B cell (primary cell): ENCODE measurements at regions not wholly inside any gene's neighbourhood (a gene's known extent, or its start where the extent isn't known, plus 50 kb on each side); places are given as distances from the start of the nearest gene placed in this dataset.

Source experiments
- ATAC-seq: fragments of 200-7000 bp; cut with Tn5 transposase; one replicate; pipeline ENCODE4 v1.10.0; 2021; ENCODE audit warnings: low read depth, mild to moderate bottlenecking, moderate number of reproducible peaks, moderate library complexity
- CTCF ChIA-PET: fragments of 350-600 bp; sonication (Branson Sonifier 250); formaldehyde crosslinking; loops from one replicate; lab custom pipeline; 2021; ENCODE audit warnings: antibody characterized with exemption, inconsistent platforms; lab: Charles Lee
- POLR2A ChIA-PET: fragments of 350-600 bp; sonication (Branson Sonifier 250); formaldehyde crosslinking; loops from one replicate; lab custom pipeline; 2021; ENCODE audit warnings: antibody characterized with exemption; lab: Charles Lee
- DNase-seq: peaks from one replicate; pipeline ENCODE4 v3.0.0; 2013
- H2AFZ ChIP-seq: 2 replicates; pipeline ENCODE4 v1.6.1; 2012; ENCODE audit warnings: mild to moderate bottlenecking, low read depth, low read length; ENCODE audit not compliant: insufficient read depth, poor library complexity, severe bottlenecking
- H3K27ac ChIP-seq, 2 donors: 1 replicate in 1 of 2; 2 replicates in 1 of 2; pipeline ENCODE4 v1.5.1; 2012 to 2013; ENCODE audit warnings: low read length in 2 of 2, mild to moderate bottlenecking in 2 of 2, moderate library complexity in 1 of 2
- H3K27me3 ChIP-seq, 4 experiments: fragments of 200-600 bp in 1 of 4; sonication (generic) in 1 of 4; replicated peaks in 1 of 4; 1 replicate in 2 of 4; 2 replicates in 2 of 4; pipeline versions ENCODE4 v1.6.1 to v1.7.0; 2013 to 2016; ENCODE audit warnings: low read length in 3 of 4, mild to moderate bottlenecking in 2 of 4, mixed read lengths in 1 of 4, moderate library complexity in 1 of 4; ENCODE audit not compliant: insufficient read depth in 4 of 4, control insufficient read depth in 3 of 4; ENCODE audit errors: control extremely low read depth in 1 of 4
- H3K36me3 ChIP-seq, 2 experiments: replicated peaks in 1 of 2; 1 replicate in 1 of 2; 2 replicates in 1 of 2; pipeline versions ENCODE4 v1.6.1 to v1.7.1; 2013; ENCODE audit warnings: low read length in 1 of 2; ENCODE audit not compliant: insufficient read depth in 2 of 2, control insufficient read depth in 1 of 2; ENCODE audit errors: control extremely low read depth in 1 of 2, extremely low read depth in 1 of 2
- H3K4me1 ChIP-seq, 2 donors: fragments of 200-600 bp in 1 of 2; sonication (generic) in 1 of 2; 1 replicate in 1 of 2; 2 replicates in 1 of 2; pipeline versions ENCODE4 v1.5.1 to v1.6.1; 2013 to 2017; ENCODE audit warnings: low read length in 2 of 2; ENCODE audit not compliant: control insufficient read depth in 2 of 2, insufficient read depth in 2 of 2
- H3K4me2 ChIP-seq: replicated peaks from 2 replicates; pipeline ENCODE3; 2012; ENCODE audit warnings: mild to moderate bottlenecking, low read depth, low read length; ENCODE audit not compliant: poor library complexity, severe bottlenecking
- H3K4me3 ChIP-seq, 5 experiments: fragments of 200-600 bp in 1 of 5; sonication (generic) in 1 of 5; 1 replicate in 3 of 5; 2 replicates in 2 of 5; pipeline versions ENCODE4 v1.5.1 to v1.7.0; 2011 to 2016; ENCODE audit warnings: low read length in 4 of 5, mild to moderate bottlenecking in 4 of 5, low read depth in 2 of 5, control low read depth in 1 of 5, moderate library complexity in 1 of 5; ENCODE audit not compliant: insufficient read depth in 1 of 5; ENCODE audit errors: control extremely low read depth in 1 of 5, extremely low read depth in 1 of 5
- H3K79me2 ChIP-seq: fragments of 200-600 bp; sonication (generic); one replicate; pipeline ENCODE4 v1.6.0; 2016; ENCODE audit warnings: low read length; ENCODE audit not compliant: control insufficient read depth, insufficient read depth
- H3K9ac ChIP-seq: fragments of 200-600 bp; sonication (generic); 2 replicates; pipeline ENCODE4 v1.6.1; 2017; ENCODE audit warnings: mild to moderate bottlenecking, low read length, moderate library complexity
- H3K9me3 ChIP-seq, 3 donors: one replicate each; pipeline versions ENCODE4 v1.6.1 to v1.7.1; 2013; ENCODE audit warnings: low read length in 2 of 3; ENCODE audit not compliant: control insufficient read depth in 2 of 3, insufficient read depth in 1 of 3; ENCODE audit errors: control extremely low read depth in 1 of 3
- H4K20me1 ChIP-seq: 2 replicates; pipeline ENCODE4 v1.6.0; 2012; ENCODE audit warnings: mild to moderate bottlenecking, low read length; ENCODE audit not compliant: insufficient read depth, control insufficient read depth, poor library complexity, severe bottlenecking
- H3K27ac Mint-ChIP-seq: one replicate; pipeline ENCODE4 v1.8.0; 2021; ENCODE audit warnings: mixed read lengths
- H3K27me3 Mint-ChIP-seq: one replicate; pipeline ENCODE4 v1.8.0; 2021; ENCODE audit warnings: mixed read lengths
- H3K4me1 Mint-ChIP-seq: one replicate; pipeline ENCODE4 v1.8.0; 2021; ENCODE audit warnings: mixed read lengths
- H3K4me3 Mint-ChIP-seq: one replicate; pipeline ENCODE4 v1.8.0; 2021; ENCODE audit warnings: mixed read lengths
- H3K9me3 Mint-ChIP-seq: one replicate; pipeline ENCODE4 v1.8.0; 2022; ENCODE audit warnings: mixed read lengths; ENCODE audit not compliant: insufficient read depth
- CTCF ChIP-seq: fragments of 200-600 bp; IDR thresholded peaks from one replicate; pipeline ENCODE4 v1.8.0; 2022; ENCODE audit warnings: antibody characterized with exemption, mild to moderate bottlenecking
- EZH2 ChIP-seq: IDR thresholded peaks from 2 replicates; pipeline ENCODE4 v1.6.1; 2012; ENCODE audit warnings: borderline replicate concordance, low read depth, mild to moderate bottlenecking, moderate library complexity, low read length; ENCODE audit not compliant: insufficient read depth, poor library complexity, severe bottlenecking
- WGBS: methylation state at CpG from one replicate; pipeline ENCODE4 v1.1.5; 2013; ENCODE audit warnings: missing lambda C conversion rate; ENCODE audit not compliant: insufficient coverage; 5-methylcytosine and 5-hydroxymethylcytosine counted together
- intact Hi-C: fragments of 100-400 bp; cut with micrococcal nuclease; formaldehyde crosslinking; loops from one replicate; pipeline ENCODE4 v1.10.0; 2022

GRCh38 chr2:15750433-15750814 lies 158.8 kb downstream of the DDX1 start:
- Mint-ChIP-seq H3K9me3 (peaks cover 2% of the 10 kb centered on the region), H3K27ac (no peak overlapping the region), H3K4me1 (no peaks in the 10 kb centered on the region), H3K4me3 (no peak overlapping the region), H3K27me3 (peaks cover 16% of the 10 kb centered on the region)
- POLR2A ChIA-PET: no interaction called here
- H2AFZ ChIP-seq: no peak overlapping the region
- no peak for DNase-seq
- no peaks in the 10 kb centered on the region for H4K20me1 ChIP-seq
- H3K4me1 ChIP-seq: no peaks in the 10 kb centered on the region
- intact Hi-C loops: no loop called here
- TF ChIP-seq CTCF (no peak), EZH2 (no peak)
- H3K4me3 ChIP-seq: no peak overlapping the region
- no peaks in the 10 kb centered on the region for H3K36me3 ChIP-seq
- H3K27ac ChIP-seq: no peak overlapping the region
- no peaks in the 10 kb centered on the region for H3K79me2 ChIP-seq
- 96% methylated on average over 3 of the region's 3 CpGs for WGBS
- no peaks in the 10 kb centered on the region for H3K27me3 ChIP-seq
- no peak for ATAC-seq
- H3K9me3 ChIP-seq: peaks cover 0 to 7% (median 0%) of the 10 kb centered on the region in 3 donors
- H3K9ac ChIP-seq: no peak overlapping the region
- CTCF ChIA-PET: no interaction called here
- H3K4me2 ChIP-seq: no peak overlapping the region

DNA sequence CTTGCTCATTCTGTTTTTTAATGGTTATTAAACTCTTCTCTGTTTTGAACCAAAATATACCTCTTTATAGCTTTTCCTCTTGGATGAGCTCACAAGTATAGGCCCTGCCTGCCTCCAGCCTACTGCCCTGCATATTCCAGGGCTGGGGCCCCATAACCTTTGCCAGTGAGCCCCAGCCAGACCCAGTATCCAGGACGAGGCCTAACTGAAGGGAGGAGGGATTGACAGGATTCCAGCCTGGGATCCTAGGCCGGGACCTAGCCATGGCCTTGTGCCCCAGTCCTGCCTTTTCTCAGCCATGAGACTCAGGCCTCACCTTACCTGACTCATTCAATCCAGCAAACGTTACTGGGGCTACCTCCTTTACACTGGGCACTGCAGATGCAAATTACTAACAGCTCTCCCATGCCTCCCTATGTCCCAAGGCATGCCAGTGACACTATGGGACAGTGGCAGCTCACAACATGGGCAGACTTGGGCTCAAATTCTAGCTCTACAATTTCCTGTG lies 159.2 kb downstream of the DDX1 start:
- Histone ChIP-seq H3K4me3 (no peak overlapping the region), H4K20me1 (no peaks in the 10 kb centered on the region), H3K4me2 (no peak overlapping the region), H2AFZ (no peak overlapping the region), H3K36me3 (no peaks in the 10 kb centered on the region), H3K9me3 (peaks cover 0 to 8% (median 0%) of the 10 kb centered on the region in 3 donors), H3K27ac (no peak overlapping the region), H3K9ac (no peak overlapping the region), H3K4me1 (no peaks in the 10 kb centered on the region), H3K79me2 (no peaks in the 10 kb centered on the region), H3K27me3 (no peaks in the 10 kb centered on the region)
- Mint-ChIP-seq H3K27me3 (peaks cover 16% of the 10 kb centered on the region), H3K4me1 (no peaks in the 10 kb centered on the region), H3K9me3 (peaks cover 2% of the 10 kb centered on the region), H3K27ac (no peak overlapping the region), H3K4me3 (no peak overlapping the region)
- 65% methylated on average over 1 of the region's 3 CpGs for WGBS
- intact Hi-C loops: no loop called here
- ATAC-seq (no peak), DNase-seq (no peak)
- TF ChIP-seq CTCF (no peak), EZH2 (no peak)
- ChIA-PET POLR2A (no interaction called here), CTCF (no interaction called here)
